C4-2B (cell line): ENCODE measurements at regions not wholly inside any gene's neighbourhood (a gene's known extent, or its start where the extent isn't known, plus 50 kb on each side); places are given as distances from the start of the nearest gene placed in this dataset.

Experiments used
- H3K27ac ChIP-seq: fragments of 450-650 bp; 2 replicates; pipeline ENCODE4 v1.5.1; 2017
- CTCF ChIP-seq: fragments of 450-650 bp; conservative IDR thresholded peaks from 2 replicates; pipeline ENCODE4 v1.5.1; 2017; ENCODE audit warnings: mild to moderate bottlenecking
- ZFX ChIP-seq: fragments of 450-650 bp; IDR thresholded peaks from 2 replicates; pipeline ENCODE4 v1.6.1; 2017

- no peak overlapping the region for H3K27ac ChIP-seq
- TF ChIP-seq ZFX (no peak), CTCF (no peak)
Measured at GRCh38 chr10:90975096-90975495, 54.2 kb upstream of the ANKRD1 start.

GRCh38 chr10:90977162-90977854, 56.4 kb upstream of the ANKRD1 start:
- no peak overlapping the region for H3K27ac ChIP-seq
- no peak for TF ChIP-seq CTCF
- no peak for TF ChIP-seq ZFX

- TF ChIP-seq CTCF (no peak), ZFX (no peak)
- no peak overlapping the region for H3K27ac ChIP-seq
Measured at GRCh38 chr10:90977855-90978486, 57.1 kb upstream of the ANKRD1 start.

GRCh38 chr10:90982406-90983008, 61.6 kb upstream of the ANKRD1 start:
- TF ChIP-seq ZFX = no peak
- no peak for TF ChIP-seq CTCF
- no peak overlapping the region for H3K27ac ChIP-seq

- no peak overlapping the region for H3K27ac ChIP-seq
- TF ChIP-seq ZFX = no peak
- TF ChIP-seq CTCF = no peak
Measured at GRCh38 chr10:90983914-90984549, 63.1 kb upstream of the ANKRD1 start.

GRCh38 chr10:90984898-90985297, 64.0 kb upstream of the ANKRD1 start:
- no peak overlapping the region for H3K27ac ChIP-seq
- no peak for TF ChIP-seq ZFX
- TF ChIP-seq CTCF = no peak

GRCh38 chr10:90985321-90985933, 64.5 kb upstream of the ANKRD1 start:
- no peak for TF ChIP-seq CTCF
- no peak for TF ChIP-seq ZFX
- no peak overlapping the region for H3K27ac ChIP-seq
